GM12873 (cell line): ENCODE measurements at regions not wholly inside any gene's neighbourhood (a gene's known extent, or its start where the extent isn't known, plus 50 kb on each side); places are given as distances from the start of the nearest gene placed in this dataset.

Experiments used
- CTCF ChIP-seq: IDR thresholded peaks from 2 replicates; pipeline ENCODE4 v1.5.1; 2012; ENCODE audit warnings: low read depth, mild to moderate bottlenecking, moderate library complexity, low read length, control low read depth; ENCODE audit not compliant: insufficient read depth; ENCODE audit errors: missing control alignments

- TF ChIP-seq CTCF, result no peak
These were observed 201.6 kb downstream of the PRDM2 start for GRCh38 chr1:13901597-13901996.

GRCh38 chr1:13908128-13908527, 208.1 kb downstream of the PRDM2 start:
- TF ChIP-seq CTCF, result no peak

GRCh38 chr1:13911697-13912619, 212.0 kb downstream of the PRDM2 start:
- no peak for TF ChIP-seq CTCF

- no peak for TF ChIP-seq CTCF
These were observed 213.4 kb downstream of the PRDM2 start for GRCh38 chr1:13913396-13913795.

DNA sequence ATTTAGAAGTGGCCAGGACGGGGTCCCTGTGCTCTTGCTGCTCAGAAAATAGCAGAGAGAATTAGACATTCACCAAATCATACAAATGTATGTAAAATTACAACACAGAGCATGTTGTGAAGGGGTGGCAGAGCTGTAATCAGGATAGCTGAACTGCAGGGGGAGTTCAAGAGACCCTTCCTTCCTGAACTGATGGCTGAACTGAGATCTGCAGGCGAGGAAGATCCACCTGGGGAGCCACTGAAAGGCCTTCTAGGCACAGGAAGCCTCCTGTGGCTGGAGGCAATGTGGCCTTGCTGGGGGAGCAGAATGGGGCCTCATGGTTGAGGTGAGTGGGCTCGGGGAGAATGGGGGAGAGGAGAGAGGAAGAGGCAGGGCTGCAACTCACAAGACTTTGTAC, 216.5 kb downstream of the PRDM2 start:
- TF ChIP-seq CTCF, result no peak

DNA sequence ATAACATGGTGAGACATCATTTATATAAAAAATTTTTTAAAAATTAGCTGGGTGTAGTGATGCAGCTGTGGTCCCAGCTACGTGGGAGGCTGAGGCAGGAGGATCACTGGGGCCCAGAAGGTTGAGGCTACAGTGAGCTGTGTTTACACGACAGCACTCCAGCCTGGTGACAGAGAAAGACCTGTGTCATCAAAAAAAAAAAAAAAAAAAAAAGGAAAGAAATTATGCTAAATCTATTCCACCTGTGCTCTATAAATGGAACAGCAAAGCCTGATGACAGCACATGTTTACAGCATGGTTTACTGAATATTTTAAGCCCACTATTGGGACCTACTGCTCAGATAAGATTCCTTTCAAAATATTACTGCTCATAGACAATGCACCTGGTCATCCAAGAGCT, 217.6 kb downstream of the PRDM2 start:
- TF ChIP-seq CTCF, result no peak

- TF ChIP-seq CTCF, result no peak
These were observed 218.9 kb downstream of the PRDM2 start for GRCh38 chr1:13918862-13919261.
